SK-N-SH (cell line): ENCODE measurements at regions not wholly inside any gene's neighbourhood (a gene's known extent, or its start where the extent isn't known, plus 50 kb on each side); places are given as distances from the start of the nearest gene placed in this dataset.

Experiments
- CTCF ChIA-PET: fragments of 300-600, 350-600 bp; formaldehyde crosslinking; extraction: SDS; loops from one replicate; lab custom pipeline; 2021; lab: Yijun Ruan, JAX
- POLR2A ChIA-PET: fragments of 350-600 bp; sonication (Branson Sonifier 250); formaldehyde crosslinking; extraction: SDS; loops from one replicate; lab custom pipeline; 2020; ENCODE audit warnings: antibody characterized with exemption, inconsistent platforms; lab: Yijun Ruan, JAX
- DNase-seq: peaks from one replicate; pipeline ENCODE4 v3.0.0; 2012
- H2AFZ ChIP-seq: fragments of 200-600 bp; sonication (generic); 2 replicates; pipeline ENCODE4 v1.8.1; 2016; ENCODE audit warnings: antibody characterized with exemption, mild to moderate bottlenecking, low read depth
- H3F3A ChIP-seq: fragments of 200-600 bp; sonication (generic); replicated peaks from 2 replicates; pipeline ENCODE3; 2016; ENCODE audit warnings: antibody characterized with exemption, mild to moderate bottlenecking; ENCODE audit not compliant: insufficient read depth
- H3K27ac ChIP-seq, 2 experiments: fragments of 200-500 bp in 1 of 2; fragments of 200-600 bp in 1 of 2; sonication (Bioruptor generic) in 1 of 2; sonication (generic), shearing (Covaris generic) in 1 of 2; 2 replicates each; pipeline versions ENCODE4 v1.5.1 to v1.6.1; 2014 to 2016; ENCODE audit warnings: low read depth in 2 of 2, inconsistent platforms in 1 of 2, low read length in 1 of 2, mild to moderate bottlenecking in 1 of 2, mixed read lengths in 1 of 2
- H3K27me3 ChIP-seq: fragments of 200-600 bp; sonication (generic), shearing (Covaris generic); 2 replicates; pipeline ENCODE4 v1.6.1; 2016; ENCODE audit warnings: mixed run types; ENCODE audit not compliant: insufficient read depth
- H3K36me3 ChIP-seq, 2 experiments: fragments of 200-500 bp in 1 of 2; fragments of 200-600 bp in 1 of 2; sonication (Bioruptor generic) in 1 of 2; sonication (generic) in 1 of 2; replicated peaks in 1 of 2; 2 replicates each; pipeline versions ENCODE3 to v1.5.1; 2014 to 2016; ENCODE audit warnings: low read length in 1 of 2, mild to moderate bottlenecking in 1 of 2; ENCODE audit not compliant: insufficient read depth in 2 of 2, control insufficient read depth in 1 of 2
- H3K4me1 ChIP-seq, 2 experiments: fragments of 200-500 bp in 1 of 2; fragments of 200-600 bp in 1 of 2; sonication (Bioruptor generic) in 1 of 2; sonication (generic), shearing (Covaris generic) in 1 of 2; 2 replicates each; pipeline versions ENCODE4 v1.5.1 to v1.6.1; 2014 to 2016; ENCODE audit warnings: low read depth in 1 of 2, low read length in 1 of 2, mixed run types in 1 of 2; ENCODE audit not compliant: insufficient read depth in 2 of 2, control insufficient read depth in 1 of 2
- H3K4me2 ChIP-seq: fragments of 200-600 bp; sonication (generic), shearing (Covaris generic); 2 replicates; pipeline ENCODE4 v1.6.1; 2017; ENCODE audit warnings: mixed run types
- H3K4me3 ChIP-seq, 2 experiments: fragments of 200-500 bp in 1 of 2; fragments of 200-600 bp in 1 of 2; sonication (Bioruptor generic) in 1 of 2; sonication (generic), shearing (Covaris generic) in 1 of 2; 2 replicates each; pipeline versions ENCODE4 v1.5.1 to v1.8.1; 2014 to 2016; ENCODE audit warnings: low read depth in 2 of 2, inconsistent platforms in 1 of 2, low read length in 1 of 2, mild to moderate bottlenecking in 1 of 2, mixed read lengths in 1 of 2, moderate library complexity in 1 of 2
- H3K79me2 ChIP-seq: fragments of 200-600 bp; sonication (generic); 2 replicates; pipeline ENCODE4 v1.8.1; 2017; ENCODE audit warnings: mild to moderate bottlenecking; ENCODE audit not compliant: insufficient read depth
- H3K9ac ChIP-seq: fragments of 200-600 bp; sonication (generic); 2 replicates; pipeline ENCODE4 v1.6.1; 2017; ENCODE audit warnings: mixed run types
- H3K9me2 ChIP-seq: fragments of 200-600 bp; sonication (generic); 2 replicates; pipeline ENCODE4 v1.6.1; 2017; ENCODE audit warnings: mixed run types
- H3K9me3 ChIP-seq: fragments of 200-600 bp; sonication (generic); 2 replicates; pipeline ENCODE4 v1.6.1; 2017; ENCODE audit warnings: mixed run types, mild to moderate bottlenecking, moderate library complexity
- H4K20me1 ChIP-seq: fragments of 200-600 bp; sonication (generic); 2 replicates; pipeline ENCODE4 v1.6.1; 2017; ENCODE audit warnings: mild to moderate bottlenecking, mixed run types; ENCODE audit not compliant: insufficient read depth
- CHD2 ChIP-seq: fragments of 150-350 bp; IDR thresholded peaks from 2 replicates; pipeline ENCODE4 v1.6.1; 2018; ENCODE audit warnings: low read length; ENCODE audit not compliant: partially characterized antibody
- ELF1 ChIP-seq: IDR thresholded peaks from 2 replicates; pipeline ENCODE4 v1.4.0; 2012
- EP300 ChIP-seq, 2 experiments: IDR thresholded peaks; 2 replicates each; pipeline versions ENCODE4 v1.4.0 to v1.6.1; 2012; ENCODE audit warnings: borderline replicate concordance in 1 of 2, low read depth in 1 of 2, low read length in 1 of 2
- EZH2phosphoT487 ChIP-seq: fragments of 200-600 bp; sonication (generic); IDR thresholded peaks from 2 replicates; pipeline ENCODE4 v1.6.1; 2017; ENCODE audit warnings: low read depth, mixed run types, mild to moderate bottlenecking, antibody characterized with exemption, moderate library complexity, borderline replicate concordance
- FOSL2 ChIP-seq: IDR thresholded peaks from 2 replicates; pipeline ENCODE4 v1.4.0; 2012; ENCODE audit warnings: low read depth, mild to moderate bottlenecking, moderate library complexity, borderline replicate concordance
- FOXJ3 ChIP-seq: sonication (generic); formaldehyde crosslinking; IDR thresholded peaks from 2 replicates; pipeline ENCODE4 v1.5.1; 2020; ENCODE audit warnings: mild to moderate bottlenecking, missing genetic modification reagents
- FOXM1 ChIP-seq: IDR thresholded peaks from 2 replicates; pipeline ENCODE4 v1.4.0; 2012; ENCODE audit warnings: low read depth, mild to moderate bottlenecking
- GABPA ChIP-seq: IDR thresholded peaks from 2 replicates; pipeline ENCODE4 v1.4.0; 2012; ENCODE audit warnings: low read depth, mild to moderate bottlenecking
- GATA2 ChIP-seq: sonication (generic); formaldehyde crosslinking; IDR thresholded peaks from 2 replicates; pipeline ENCODE4 v1.5.0; 2020; ENCODE audit warnings: mild to moderate bottlenecking, missing genetic modification reagents
- JUND ChIP-seq: IDR thresholded peaks from 2 replicates; pipeline ENCODE4 v1.4.0; 2012
- RCOR1 ChIP-seq: fragments of 150-350 bp; IDR thresholded peaks from 2 replicates; pipeline ENCODE4 v1.6.1; 2017; ENCODE audit warnings: antibody characterized with exemption, low read length
- RFX5 ChIP-seq: IDR thresholded peaks from 2 replicates; pipeline ENCODE4 v1.6.1; 2012; ENCODE audit warnings: mild to moderate bottlenecking, improper control_type of control experiment, low read length
- SIN3A ChIP-seq: IDR thresholded peaks from 2 replicates; pipeline ENCODE4 v1.6.1; 2012; ENCODE audit warnings: low read depth, mild to moderate bottlenecking, low read length, moderate library complexity, borderline replicate concordance
- SMC3 ChIP-seq: IDR thresholded peaks from 2 replicates; pipeline ENCODE4 v1.6.1; 2012; ENCODE audit warnings: low read depth, low read length, improper control_type of control experiment
- TEAD4 ChIP-seq: IDR thresholded peaks from 2 replicates; pipeline ENCODE4 v1.4.0; 2012; ENCODE audit warnings: mild to moderate bottlenecking, borderline replicate concordance; ENCODE audit not compliant: insufficient read depth
- WGBS: methylation state at CpG from one replicate; pipeline ENCODE4 v1.1.6; 2017; ENCODE audit warnings: low lambda C conversion rate; 5-methylcytosine and 5-hydroxymethylcytosine counted together
- TF ChIP-seq, protein P1 (sequence below): fragments of 200-600 bp; sonication (generic); IDR thresholded peaks from 2 replicates; pipeline ENCODE4 v1.6.1; 2017; ENCODE audit warnings: antibody characterized with exemption, mild to moderate bottlenecking, moderate library complexity
- TF ChIP-seq, protein P2 (sequence below): fragments of 150-350 bp; IDR thresholded peaks from 2 replicates; pipeline ENCODE4 v1.6.1; 2017; ENCODE audit warnings: antibody characterized with exemption, low read length, low read depth, borderline replicate concordance
- TF ChIP-seq, protein P3 (sequence below): IDR thresholded peaks from 2 replicates; pipeline ENCODE4; 2012

DNA sequence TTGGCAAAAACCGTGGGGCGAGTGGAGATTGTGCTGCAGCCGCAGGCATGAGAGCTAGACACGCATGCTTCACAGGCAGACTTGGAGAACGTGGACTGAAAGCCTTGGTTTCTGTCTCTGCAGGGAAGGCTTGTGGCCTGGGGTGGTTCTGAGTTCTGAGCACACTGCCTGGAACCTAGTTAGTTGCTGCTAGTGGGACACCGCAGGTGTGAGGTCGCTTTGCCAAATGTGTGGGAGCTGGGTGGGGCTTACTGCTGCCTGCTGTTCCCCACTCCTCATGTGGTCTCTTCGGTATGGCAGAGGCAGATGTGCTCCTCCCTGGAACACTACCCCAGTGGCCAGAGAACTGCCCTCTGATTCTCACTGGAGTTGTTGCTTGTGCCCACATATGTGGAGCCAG lies 484.0 kb downstream of the MMUT start (continued):
- TF ChIP-seq GABPA, result no peak
- TF ChIP-seq SIN3A, result no peak
- TF ChIP-seq, protein P1, sequence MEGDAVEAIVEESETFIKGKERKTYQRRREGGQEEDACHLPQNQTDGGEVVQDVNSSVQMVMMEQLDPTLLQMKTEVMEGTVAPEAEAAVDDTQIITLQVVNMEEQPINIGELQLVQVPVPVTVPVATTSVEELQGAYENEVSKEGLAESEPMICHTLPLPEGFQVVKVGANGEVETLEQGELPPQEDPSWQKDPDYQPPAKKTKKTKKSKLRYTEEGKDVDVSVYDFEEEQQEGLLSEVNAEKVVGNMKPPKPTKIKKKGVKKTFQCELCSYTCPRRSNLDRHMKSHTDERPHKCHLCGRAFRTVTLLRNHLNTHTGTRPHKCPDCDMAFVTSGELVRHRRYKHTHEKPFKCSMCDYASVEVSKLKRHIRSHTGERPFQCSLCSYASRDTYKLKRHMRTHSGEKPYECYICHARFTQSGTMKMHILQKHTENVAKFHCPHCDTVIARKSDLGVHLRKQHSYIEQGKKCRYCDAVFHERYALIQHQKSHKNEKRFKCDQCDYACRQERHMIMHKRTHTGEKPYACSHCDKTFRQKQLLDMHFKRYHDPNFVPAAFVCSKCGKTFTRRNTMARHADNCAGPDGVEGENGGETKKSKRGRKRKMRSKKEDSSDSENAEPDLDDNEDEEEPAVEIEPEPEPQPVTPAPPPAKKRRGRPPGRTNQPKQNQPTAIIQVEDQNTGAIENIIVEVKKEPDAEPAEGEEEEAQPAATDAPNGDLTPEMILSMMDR, result no peak
- TF ChIP-seq, protein P2, sequence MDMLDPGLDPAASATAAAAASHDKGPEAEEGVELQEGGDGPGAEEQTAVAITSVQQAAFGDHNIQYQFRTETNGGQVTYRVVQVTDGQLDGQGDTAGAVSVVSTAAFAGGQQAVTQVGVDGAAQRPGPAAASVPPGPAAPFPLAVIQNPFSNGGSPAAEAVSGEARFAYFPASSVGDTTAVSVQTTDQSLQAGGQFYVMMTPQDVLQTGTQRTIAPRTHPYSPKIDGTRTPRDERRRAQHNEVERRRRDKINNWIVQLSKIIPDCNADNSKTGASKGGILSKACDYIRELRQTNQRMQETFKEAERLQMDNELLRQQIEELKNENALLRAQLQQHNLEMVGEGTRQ, result no peak
- no peak for TF ChIP-seq CHD2
- TF ChIP-seq ELF1, result no peak

DNA sequence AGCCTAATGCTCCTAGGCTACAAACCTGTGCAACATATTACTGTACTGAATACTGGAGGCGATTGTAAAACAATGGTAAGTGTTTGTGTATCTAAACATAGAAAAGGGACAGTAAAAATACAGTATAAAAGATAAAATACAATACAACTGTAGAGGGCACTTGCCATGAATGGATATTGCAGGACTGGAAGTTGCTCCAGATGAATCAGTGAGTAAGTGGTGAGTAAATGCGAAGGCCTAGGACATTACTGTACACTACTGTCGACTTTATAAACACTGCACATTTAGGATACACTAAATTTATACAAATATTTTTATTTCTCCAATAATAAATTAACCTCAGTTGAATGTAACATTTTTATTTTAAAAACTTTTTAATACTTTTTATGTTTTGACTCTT lies 485.0 kb downstream of the MMUT start:
- CTCF ChIA-PET, result no interaction called here
- TF ChIP-seq FOSL2 (no peak), FOXM1 (no peak), EZH2phosphoT487 (no peak), TEAD4 (no peak), GABPA (no peak), CHD2 (no peak), SIN3A (no peak), RFX5 (no peak), RCOR1 (no peak), SMC3 (no peak), EP300 (IDR thresholded peaks at IDR 0.05; ENCODE audit: borderline replicate concordance in 1 of 2, low read depth in 1 of 2, low read length in 1 of 2) (no peak), FOXJ3 (CRISPR knock-in tag) (no peak), GATA2 (no peak), JUND (no peak)
- TF ChIP-seq, protein P3, sequence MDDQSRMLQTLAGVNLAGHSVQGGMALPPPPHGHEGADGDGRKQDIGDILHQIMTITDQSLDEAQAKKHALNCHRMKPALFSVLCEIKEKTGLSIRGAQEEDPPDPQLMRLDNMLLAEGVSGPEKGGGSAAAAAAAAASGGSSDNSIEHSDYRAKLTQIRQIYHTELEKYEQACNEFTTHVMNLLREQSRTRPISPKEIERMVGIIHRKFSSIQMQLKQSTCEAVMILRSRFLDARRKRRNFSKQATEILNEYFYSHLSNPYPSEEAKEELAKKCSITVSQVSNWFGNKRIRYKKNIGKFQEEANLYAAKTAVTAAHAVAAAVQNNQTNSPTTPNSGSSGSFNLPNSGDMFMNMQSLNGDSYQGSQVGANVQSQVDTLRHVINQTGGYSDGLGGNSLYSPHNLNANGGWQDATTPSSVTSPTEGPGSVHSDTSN, result no peak
- TF ChIP-seq, protein P1, result no peak
- POLR2A ChIA-PET, result no interaction called here
- Histone ChIP-seq H3K4me1 (no peaks in the 10 kb centered on the region), H3K36me3 (no peaks in the 10 kb centered on the region), H3K79me2 (no peaks in the 10 kb centered on the region), H3K9ac (no peak overlapping the region), H3K4me3 (no peak overlapping the region), H2AFZ (no peak overlapping the region), H3K27ac (no peak overlapping the region), H4K20me1 (no peaks in the 10 kb centered on the region), H3F3A (no peaks in the 10 kb centered on the region), H3K27me3 (no peaks in the 10 kb centered on the region), H3K9me3 (no peaks in the 10 kb centered on the region), H3K4me2 (no peak overlapping the region), H3K9me2 (no peaks in the 10 kb centered on the region)
- DNase-seq, result no peak
- 35% methylated on average over 3 of the region's 3 CpGs for WGBS
